Keratinocyte (primary cell): ENCODE measurements at regions not wholly inside any gene's neighbourhood (a gene's known extent, or its start where the extent isn't known, plus 50 kb on each side); places are given as distances from the start of the nearest gene placed in this dataset.

ENCODE experiments used
- DNase-seq: peaks from one replicate; pipeline ENCODE4 v3.0.0-alpha.2; 2011; ENCODE audit warnings: low read depth, missing footprints, low spot score
- FAIRE-seq: peaks from 2 replicates; lab custom pipeline; 2011; peaks lifted over from hg19 to GRCh38; lab: Jason Lieb, UNC
- H2AFZ ChIP-seq: 2 replicates; pipeline ENCODE4 v1.6.0; 2012; ENCODE audit warnings: low read length, control low read depth, inconsistent platforms; ENCODE audit not compliant: control insufficient read depth
- H3K27ac ChIP-seq: 2 replicates; pipeline ENCODE4 v1.5.1; 2011; ENCODE audit warnings: low read length; ENCODE audit not compliant: control insufficient read depth, insufficient read depth
- H3K27me3 ChIP-seq: 3 replicates; pipeline ENCODE4 v1.6.0; 2011; ENCODE audit warnings: low read length; ENCODE audit not compliant: control insufficient read depth, insufficient read depth; ENCODE audit errors: extremely low read depth
- H3K36me3 ChIP-seq, 2 experiments: 2 replicates in 1 of 2; 3 replicates in 1 of 2; pipeline ENCODE4 v1.5.1; 2011; ENCODE audit warnings: low read length in 2 of 2, mild to moderate bottlenecking in 1 of 2; ENCODE audit not compliant: control insufficient read depth in 2 of 2, insufficient read depth in 2 of 2; ENCODE audit errors: extremely low read depth in 1 of 2
- H3K4me1 ChIP-seq: 3 replicates; pipeline ENCODE4 v1.5.1; 2011; ENCODE audit warnings: low read length; ENCODE audit not compliant: control insufficient read depth, insufficient read depth; ENCODE audit errors: extremely low read depth
- H3K4me2 ChIP-seq: 3 replicates; pipeline ENCODE4 v1.6.0; 2011; ENCODE audit warnings: low read depth, low read length; ENCODE audit not compliant: control insufficient read depth, insufficient read depth; ENCODE audit errors: extremely low read depth
- H3K4me3 ChIP-seq, 3 experiments: fragments of 200-600 bp in 1 of 3; sonication (generic) in 1 of 3; 2 replicates in 2 of 3; 3 replicates in 1 of 3; pipeline ENCODE4 v1.5.1; 2011 to 2016; ENCODE audit warnings: low read length in 3 of 3, mild to moderate bottlenecking in 3 of 3, control low read depth in 2 of 3, inconsistent platforms in 1 of 3, low read depth in 1 of 3, mixed read lengths in 1 of 3, mixed run types in 1 of 3, moderate library complexity in 1 of 3; ENCODE audit not compliant: control insufficient read depth in 2 of 3, insufficient read depth in 2 of 3; ENCODE audit errors: extremely low read depth in 1 of 3
- H3K79me2 ChIP-seq: 2 replicates; pipeline ENCODE4 v1.6.0; 2012; ENCODE audit warnings: low read length; ENCODE audit not compliant: control insufficient read depth, insufficient read depth
- H3K9ac ChIP-seq: 3 replicates; pipeline ENCODE4 v1.6.0; 2011; ENCODE audit warnings: low read length; ENCODE audit not compliant: control insufficient read depth, insufficient read depth; ENCODE audit errors: extremely low read depth
- H3K9me1 ChIP-seq: 3 replicates; pipeline ENCODE4 v1.6.0; 2011; ENCODE audit warnings: low read length; ENCODE audit not compliant: control insufficient read depth, insufficient read depth; ENCODE audit errors: extremely low read depth
- H3K9me3 ChIP-seq: 2 replicates; pipeline ENCODE4 v1.5.1; 2012; ENCODE audit warnings: low read depth, low read length; ENCODE audit not compliant: control insufficient read depth
- H4K20me1 ChIP-seq: 3 replicates; pipeline ENCODE4 v1.6.0; 2011; ENCODE audit warnings: low read length; ENCODE audit not compliant: control insufficient read depth, insufficient read depth; ENCODE audit errors: extremely low read depth
- CTCF ChIP-seq, 3 experiments: IDR thresholded peaks in 1 of 3; conservative IDR thresholded peaks in 1 of 3; optimal IDR thresholded peaks in 1 of 3; 2 replicates in 2 of 3; 3 replicates in 1 of 3; pipeline versions ENCODE3 to v1.5.1; 2011; ENCODE audit warnings: low read length in 3 of 3, mild to moderate bottlenecking in 3 of 3, moderate library complexity in 2 of 3, control low read depth in 1 of 3, inconsistent platforms in 1 of 3; ENCODE audit not compliant: insufficient read depth in 2 of 3; ENCODE audit errors: extremely low read depth in 1 of 3
- EZH2 ChIP-seq: IDR thresholded peaks from one replicate; pipeline ENCODE4 v1.6.1; 2012; ENCODE audit warnings: inconsistent platforms, mild to moderate bottlenecking, low read length, moderate library complexity
- dilution Hi-C: fragments of 300-500 bp; cut with MboI; formaldehyde crosslinking; loops from one replicate; pipeline ENCODE4 v1.7.0; 2020; ENCODE audit warnings: low sequenced_read_pairs; ENCODE audit not compliant: extremely low pct_ligation_motif_present

- H3K27me3 ChIP-seq: peaks cover 3% of the 10 kb centered on the region
- dilution Hi-C loops: no loop called here
- no peak for FAIRE-seq
Measured at GRCh38 chr16:17749706-17750105, 278.9 kb upstream of the XYLT1 start.

DNA sequence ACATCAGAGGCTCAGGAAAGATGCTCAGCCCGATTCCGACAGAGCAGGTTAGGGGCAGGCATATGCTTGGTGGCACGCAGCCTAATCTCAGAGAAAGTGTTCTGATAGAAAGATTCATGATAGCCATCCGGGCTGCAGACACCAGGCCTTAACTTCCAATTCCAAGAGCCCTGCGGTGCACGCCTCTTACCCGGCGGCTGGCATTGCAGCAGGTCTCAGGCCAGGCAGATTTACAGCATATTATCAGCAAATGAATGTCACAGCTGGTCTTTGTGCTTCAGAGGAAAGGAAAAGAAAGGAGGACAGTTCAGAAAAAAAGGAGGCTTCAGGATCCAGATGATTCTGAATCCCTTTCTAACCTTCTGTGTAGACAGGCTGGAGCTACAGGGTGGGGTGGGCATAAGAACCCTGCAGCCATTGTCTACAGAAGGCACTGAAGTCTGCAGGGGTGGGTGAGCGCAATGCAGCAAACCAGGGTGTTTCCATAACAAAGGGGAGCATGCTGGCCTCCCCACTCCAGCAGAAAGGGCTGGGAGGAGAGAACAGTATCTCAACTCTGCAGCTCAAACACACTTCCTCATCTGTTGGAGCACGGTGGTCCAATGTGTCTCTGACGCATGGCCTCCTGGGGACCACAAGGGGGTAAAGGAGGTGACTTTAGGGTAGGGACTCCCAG is 277.4 kb upstream of the XYLT1 start:
- Histone ChIP-seq H3K27ac (no peak overlapping the region), H3K9ac (no peak overlapping the region), H2AFZ (no peak overlapping the region), H3K79me2 (no peaks in the 10 kb centered on the region), H3K9me1 (no peaks in the 10 kb centered on the region), H3K36me3 (no peaks in the 10 kb centered on the region), H3K4me2 (no peak overlapping the region), H3K9me3 (no peaks in the 10 kb centered on the region), H3K27me3 (peaks cover 3% of the 10 kb centered on the region), H4K20me1 (no peaks in the 10 kb centered on the region), H3K4me3 (no peak overlapping the region), H3K4me1 (no peaks in the 10 kb centered on the region)
- dilution Hi-C loops: no loop called here
- FAIRE-seq (no peak), DNase-seq (no peak)
- TF ChIP-seq CTCF (optimal IDR thresholded peaks at IDR 0.05 in 1 of 3, IDR thresholded peaks at IDR 0.05 in 1 of 3, conservative IDR thresholded peaks at IDR 0.05 in 1 of 3; ENCODE audit: extremely low read depth in 1 of 3, insufficient read depth in 2 of 3, low read length in 3 of 3): no peak
- no peak for TF ChIP-seq EZH2

More at GRCh38 chr16:17749706-17750105, 278.9 kb upstream of the XYLT1 start:
- H3K4me2 ChIP-seq: no peak overlapping the region
- H2AFZ ChIP-seq: no peak overlapping the region
- H3K9me3 ChIP-seq: no peaks in the 10 kb centered on the region
- TF ChIP-seq CTCF (optimal IDR thresholded peaks at IDR 0.05 in 1 of 3, IDR thresholded peaks at IDR 0.05 in 1 of 3, conservative IDR thresholded peaks at IDR 0.05 in 1 of 3; ENCODE audit: extremely low read depth in 1 of 3, insufficient read depth in 2 of 3, low read length in 3 of 3): no peak
- TF ChIP-seq EZH2: no peak
- no peaks in the 10 kb centered on the region for H3K79me2 ChIP-seq
- H3K9me1 ChIP-seq: no peaks in the 10 kb centered on the region
- no peaks in the 10 kb centered on the region for H4K20me1 ChIP-seq
- no peak overlapping the region for H3K27ac ChIP-seq
- no peaks in the 10 kb centered on the region for H3K36me3 ChIP-seq
- no peaks in the 10 kb centered on the region for H3K4me1 ChIP-seq
- no peak for DNase-seq
- H3K4me3 ChIP-seq: no peak overlapping the region
- no peak overlapping the region for H3K9ac ChIP-seq
